GM19467 (cell line): ENCODE measurements at regions not wholly inside any gene's neighbourhood (a gene's known extent, or its start where the extent isn't known, plus 50 kb on each side); places are given as distances from the start of the nearest gene placed in this dataset.

Source experiments
- ATAC-seq: cut with Tn5 transposase; IDR thresholded peaks from one replicate; pipeline ENCODE4 v1.9.1; 2021; ENCODE audit warnings: mild to moderate bottlenecking, moderate library complexity; ENCODE audit not compliant: unreplicated experiment

- peak; percentile 85 for ATAC-seq
Measured at GRCh38 chr7:86949052-86949778, 110.2 kb downstream of the ELAPOR2 start.

- no peak for ATAC-seq
Measured at GRCh38 chr7:86947929-86948328, 111.5 kb downstream of the ELAPOR2 start.

- no peak for ATAC-seq
Measured at GRCh38 chr7:86943447-86943846, 116.0 kb downstream of the ELAPOR2 start.

- ATAC-seq: no peak
Measured at GRCh38 chr7:86942995-86943394, 116.5 kb downstream of the ELAPOR2 start.

- ATAC-seq: no peak
Measured at GRCh38 chr7:86942081-86942480, 117.4 kb downstream of the ELAPOR2 start.

- ATAC-seq: peak; percentile 84
Measured at GRCh38 chr7:86939197-86939814, 120.1 kb downstream of the ELAPOR2 start.

DNA sequence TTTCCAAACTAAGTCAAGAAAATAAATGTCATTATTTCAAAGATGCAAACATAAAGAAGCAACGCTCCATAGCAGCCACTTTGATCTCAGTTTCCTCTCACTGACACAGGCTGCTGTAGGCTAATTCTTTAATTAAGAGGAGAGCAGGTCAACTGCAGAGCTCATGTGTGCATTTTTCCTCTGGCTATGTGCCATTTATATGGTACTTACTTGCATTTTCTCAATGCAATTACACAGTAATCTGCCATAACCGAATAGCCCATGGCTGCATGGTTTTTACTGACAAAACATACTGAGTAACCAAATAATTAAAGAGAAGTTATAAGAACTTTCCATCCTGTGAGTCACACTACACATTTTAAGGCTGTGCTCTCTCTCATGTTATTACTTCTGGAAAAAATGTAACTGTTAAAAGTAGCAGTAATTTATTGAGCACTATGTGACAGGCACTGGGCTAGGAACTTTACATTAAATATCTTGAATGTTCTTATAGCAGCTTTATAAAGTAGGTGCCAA, 122.0 kb downstream of the ELAPOR2 start:
- ATAC-seq: no peak

GRCh38 chr7:86933295-86933845, 126.1 kb downstream of the ELAPOR2 start:
- ATAC-seq: no peak

- ATAC-seq: no peak
Measured at GRCh38 chr7:86932038-86932512, 127.4 kb downstream of the ELAPOR2 start.

- ATAC-seq: no peak
Measured at GRCh38 chr7:86931439-86931838, 128.0 kb downstream of the ELAPOR2 start.

DNA sequence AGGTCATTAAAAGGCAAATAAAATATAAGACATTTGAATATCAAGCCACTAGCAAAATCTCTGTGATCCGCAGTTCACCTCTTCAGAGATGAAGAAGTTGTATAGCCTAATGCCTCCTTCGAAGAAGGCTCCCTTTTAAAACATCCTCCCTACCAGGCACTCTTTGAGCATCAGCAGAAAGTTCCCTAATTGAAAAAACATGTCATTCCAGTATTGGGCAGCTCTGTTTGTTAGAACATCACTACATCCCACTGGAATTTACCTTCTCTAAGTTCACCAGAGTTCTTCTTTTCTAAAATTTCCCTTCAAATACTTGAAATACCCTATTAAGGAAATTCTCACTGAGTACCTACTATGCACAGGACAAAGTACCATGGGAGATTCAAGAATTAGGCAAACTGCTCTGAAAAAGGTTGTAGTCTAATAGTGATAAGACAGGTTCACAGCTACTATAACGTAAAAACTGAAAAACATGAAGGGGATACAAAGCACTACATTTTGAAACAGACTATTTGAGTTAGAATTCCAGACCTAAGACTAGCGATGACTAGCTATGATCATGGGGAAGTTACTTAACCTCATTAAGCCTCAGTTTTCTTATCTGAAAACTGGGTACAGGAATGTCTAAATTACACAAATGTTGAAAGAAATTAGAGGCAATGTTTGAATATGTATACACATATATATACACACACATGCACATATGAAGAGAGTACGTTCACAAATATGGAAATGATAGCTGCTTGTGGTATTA, 128.7 kb downstream of the ELAPOR2 start:
- no peak for ATAC-seq

DNA sequence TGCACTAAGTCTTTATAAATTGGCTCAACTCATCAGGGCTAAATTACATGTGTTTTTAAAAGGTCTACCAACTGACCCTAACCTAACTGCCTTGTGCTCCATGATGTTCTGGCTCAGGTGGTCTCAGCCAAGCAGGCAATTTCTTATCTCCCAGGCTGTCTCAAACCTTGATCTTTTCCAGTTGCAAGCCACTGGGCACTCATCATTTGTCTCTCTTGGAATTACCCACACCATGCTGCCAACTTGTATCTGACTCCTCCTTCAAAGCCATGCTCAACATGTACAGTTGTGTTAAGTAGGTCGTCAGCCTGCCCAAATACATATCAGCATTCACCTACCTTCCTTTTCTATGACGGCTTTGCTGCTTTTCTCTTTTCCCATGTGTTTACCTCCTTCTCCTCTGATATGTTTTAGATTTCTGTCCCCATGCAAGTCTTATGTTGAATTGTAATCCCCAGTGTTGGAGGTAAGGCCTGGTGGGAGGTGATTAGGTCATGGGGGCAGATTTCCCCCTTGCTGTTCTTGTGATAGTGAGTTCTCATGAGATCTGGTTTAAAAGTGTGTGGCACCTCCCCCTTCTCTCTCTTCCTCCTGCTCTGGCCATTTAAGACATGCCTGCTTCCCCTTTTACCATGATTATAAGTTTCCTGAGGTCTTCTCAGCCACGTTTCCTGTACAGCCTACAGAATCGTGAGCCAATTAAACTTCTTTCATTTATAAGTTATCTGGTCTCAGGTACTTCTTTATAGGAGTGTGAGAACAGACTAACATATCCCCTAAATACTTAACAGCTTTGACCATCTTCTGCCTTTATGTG, 130.0 kb downstream of the ELAPOR2 start:
- ATAC-seq: no peak

- ATAC-seq: no peak
Measured at GRCh38 chr7:86928308-86928707, 131.1 kb downstream of the ELAPOR2 start.

DNA sequence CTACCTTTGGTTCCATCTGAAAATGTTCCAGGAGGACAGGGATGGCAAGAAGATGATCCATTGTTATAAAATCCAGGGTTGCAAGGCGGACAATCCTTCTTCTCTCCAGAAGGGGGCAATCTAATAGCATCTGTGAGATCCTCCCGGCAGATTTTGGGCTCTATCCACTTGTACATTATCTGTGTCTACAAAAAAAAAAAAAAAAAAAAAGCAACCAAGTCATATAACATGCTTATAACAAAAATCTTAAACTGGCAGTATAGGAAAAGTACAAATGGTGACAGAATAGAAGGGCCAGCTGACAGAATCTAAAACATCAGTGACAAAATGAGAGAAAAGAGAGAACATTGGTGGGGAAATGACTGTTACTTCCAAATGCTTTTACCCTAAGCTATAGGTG, 132.7 kb downstream of the ELAPOR2 start:
- peak; percentile 67 for ATAC-seq

DNA sequence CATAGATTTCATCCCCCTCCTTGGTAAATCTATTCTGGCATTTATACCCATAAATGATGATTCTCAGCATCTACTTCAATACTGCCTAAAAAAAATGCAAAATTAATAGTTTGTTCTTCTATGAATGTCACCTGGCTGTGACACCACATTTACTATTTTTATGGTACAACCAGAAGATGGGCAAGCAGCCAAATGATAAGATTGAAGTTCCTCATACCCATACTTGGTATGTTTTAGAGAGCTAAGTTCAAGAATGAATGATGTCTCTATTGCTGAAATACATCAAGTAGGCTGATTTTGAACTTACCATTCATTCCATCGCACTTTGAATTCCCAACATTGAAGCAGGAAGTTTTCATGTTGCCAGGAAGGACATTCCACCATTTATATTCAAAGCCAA, 134.2 kb downstream of the ELAPOR2 start:
- no peak for ATAC-seq

DNA sequence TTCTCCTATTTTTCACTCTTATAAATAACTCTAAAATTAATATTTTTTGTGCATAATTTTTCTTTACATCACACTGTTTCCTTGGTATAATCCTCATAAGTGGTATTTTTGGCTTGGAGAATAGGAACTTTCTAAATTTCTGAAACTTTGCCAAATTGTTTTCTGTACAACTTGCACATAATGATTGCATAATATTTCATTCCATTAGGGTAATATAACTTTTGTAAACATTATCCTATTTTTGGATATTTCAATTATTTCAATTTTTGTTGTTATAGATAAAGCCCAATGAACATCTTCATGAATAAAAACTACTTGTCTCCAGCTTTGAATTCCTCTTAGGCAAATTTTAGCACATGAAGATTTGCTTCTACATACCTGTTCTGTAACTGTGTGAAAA, 135.9 kb downstream of the ELAPOR2 start:
- ATAC-seq: no peak

- no peak for ATAC-seq
Measured at GRCh38 chr7:86920154-86920553, 139.3 kb downstream of the ELAPOR2 start.

DNA sequence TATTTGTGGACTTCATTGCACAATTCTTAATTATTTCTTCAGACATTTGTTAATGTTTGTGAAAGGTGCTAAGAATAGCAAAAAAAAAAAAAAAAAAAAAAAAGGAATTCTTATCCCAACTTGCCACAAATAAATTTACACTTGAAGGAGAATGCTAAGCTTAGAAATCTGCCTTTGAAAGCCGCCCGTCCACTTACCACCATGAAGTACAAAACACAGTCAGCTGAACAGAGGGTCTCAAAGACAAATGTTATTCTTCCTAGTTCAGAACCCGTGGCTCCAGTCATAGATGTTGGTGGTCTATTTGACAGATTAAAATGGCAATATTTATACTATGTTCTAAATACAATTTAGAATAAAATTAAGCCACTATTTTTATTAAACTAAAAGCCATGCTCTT, 141.2 kb downstream of the ELAPOR2 start:
- no peak for ATAC-seq

GRCh38 chr7:86916277-86916825, 143.1 kb downstream of the ELAPOR2 start:
- no peak for ATAC-seq

GRCh38 chr7:86914551-86914950, 144.9 kb downstream of the ELAPOR2 start:
- no peak for ATAC-seq
